Uterus (tissue), 3 donors: ENCODE measurements at regions not wholly inside any gene's neighbourhood (a gene's known extent, or its start where the extent isn't known, plus 50 kb on each side); places are given as distances from the start of the nearest gene placed in this dataset.

Experiments used
- DNase-seq, 2 donors: peaks; one replicate each; pipeline ENCODE4 v3.0.0-alpha.2; 2019 to 2020
- H3K27ac ChIP-seq, 2 donors: fragments of 200-600 bp; sonication (generic); 1 replicate in 1 of 2; 2 replicates in 1 of 2; pipeline ENCODE4 v1.5.1; 2016 to 2018
- H3K27me3 ChIP-seq, 2 donors: fragments of 200-600 bp; sonication (generic); one replicate each; pipeline ENCODE4 v1.5.1; 2018 to 2019; ENCODE audit warnings: control low read depth in 1 of 2
- H3K36me3 ChIP-seq, 2 donors: fragments of 200-600 bp; sonication (generic); one replicate each; pipeline ENCODE4 v1.5.1; 2019; ENCODE audit warnings: control low read depth in 1 of 2
- H3K4me1 ChIP-seq, 2 donors: fragments of 200-600 bp; sonication (generic); one replicate each; pipeline ENCODE4 v1.5.1; 2018 to 2019; ENCODE audit warnings: control low read depth in 1 of 2
- H3K4me3 ChIP-seq, 2 donors: fragments of 200-600 bp; sonication (generic); 1 replicate in 1 of 2; 2 replicates in 1 of 2; pipeline ENCODE4 v1.5.1; 2018 to 2019; ENCODE audit warnings: mild to moderate bottlenecking in 1 of 2
- H3K9me3 ChIP-seq, 2 donors: fragments of 200-600 bp; sonication (generic); one replicate each; pipeline ENCODE4 v1.5.1; 2019; ENCODE audit warnings: control low read depth in 1 of 2
- CTCF ChIP-seq, 4 experiments: fragments of 200-600 bp in 2 of 4; fragments of 450-650 bp in 2 of 4; sonication (generic) in 2 of 4; IDR thresholded peaks; one replicate each; pipeline ENCODE4 v1.5.1; 2016 to 2019; ENCODE audit warnings: antibody characterized with exemption in 4 of 4, mild to moderate bottlenecking in 2 of 4, moderate library complexity in 1 of 4
- POLR2A ChIP-seq, 2 donors: fragments of 450-650 bp; IDR thresholded peaks; one replicate each; pipeline ENCODE4 v1.6.1; 2016; ENCODE audit warnings: antibody characterized with exemption in 2 of 2, mild to moderate bottlenecking in 1 of 2, moderate library complexity in 1 of 2
- intact Hi-C: fragments of 100-400 bp; cut with DNase I; formaldehyde crosslinking; loops from one replicate; pipeline ENCODE4 v1.15.1; 2023; ENCODE audit warnings: low total_unique reads
- donor health status: DM: yes; HTN: yes; CAD: no.

GRCh38 chr22:48250937-48251530, 1488.6 kb downstream of the TBC1D22A start:
- intact Hi-C loops: no loop called here
- H3K27me3 ChIP-seq: no peaks in the 10 kb centered on the region
- DNase-seq: no peak

GRCh38 chr22:48250286-48250895, 1487.9 kb downstream of the TBC1D22A start:
- no peaks in the 10 kb centered on the region for H3K9me3 ChIP-seq
- no peaks in the 10 kb centered on the region for H3K36me3 ChIP-seq
- no peak for TF ChIP-seq CTCF (IDR thresholded peaks at IDR 0.05)
- TF ChIP-seq POLR2A (IDR thresholded peaks at IDR 0.05): no peak
- intact Hi-C loops: no loop called here
- no peak overlapping the region for H3K4me3 ChIP-seq
- DNase-seq: no peak
- no peaks in the 10 kb centered on the region for H3K27me3 ChIP-seq
- no peaks in the 10 kb centered on the region for H3K4me1 ChIP-seq
- no peak overlapping the region for H3K27ac ChIP-seq

More at GRCh38 chr22:48250937-48251530, 1488.6 kb downstream of the TBC1D22A start:
- Histone ChIP-seq H3K27ac (no peak overlapping the region), H3K4me1 (no peaks in the 10 kb centered on the region), H3K4me3 (no peak overlapping the region), H3K9me3 (no peaks in the 10 kb centered on the region), H3K36me3 (no peaks in the 10 kb centered on the region)
- no peak for TF ChIP-seq POLR2A (IDR thresholded peaks at IDR 0.05)
- TF ChIP-seq CTCF (IDR thresholded peaks at IDR 0.05): no peak

GRCh38 chr22:48249713-48250268, 1487.3 kb downstream of the TBC1D22A start:
- no peak for DNase-seq
- intact Hi-C loops: no loop called here
- Histone ChIP-seq H3K4me1 (no peaks in the 10 kb centered on the region), H3K27me3 (no peaks in the 10 kb centered on the region), H3K4me3 (no peak overlapping the region), H3K27ac (no peak overlapping the region), H3K36me3 (no peaks in the 10 kb centered on the region), H3K9me3 (no peaks in the 10 kb centered on the region)
- TF ChIP-seq POLR2A (IDR thresholded peaks at IDR 0.05) (no peak), CTCF (IDR thresholded peaks at IDR 0.05) (no peak)

- H3K9me3 ChIP-seq: no peaks in the 10 kb centered on the region
- no peak for DNase-seq
- H3K27ac ChIP-seq: no peak overlapping the region
- no peak overlapping the region for H3K4me3 ChIP-seq
- no peaks in the 10 kb centered on the region for H3K36me3 ChIP-seq
- no peak for TF ChIP-seq CTCF (IDR thresholded peaks at IDR 0.05)
- no peak for TF ChIP-seq POLR2A (IDR thresholded peaks at IDR 0.05)
- H3K4me1 ChIP-seq: no peaks in the 10 kb centered on the region
- H3K27me3 ChIP-seq: no peaks in the 10 kb centered on the region
- intact Hi-C loops: no loop called here
Observed at GRCh38 chr22:48248901-48249455, 1486.5 kb downstream of the TBC1D22A start.

- no peak for DNase-seq
- no peak for TF ChIP-seq CTCF (IDR thresholded peaks at IDR 0.05)
- no peak for TF ChIP-seq POLR2A (IDR thresholded peaks at IDR 0.05)
- H3K4me3 ChIP-seq: no peak overlapping the region
- H3K36me3 ChIP-seq: no peaks in the 10 kb centered on the region
- H3K4me1 ChIP-seq: no peaks in the 10 kb centered on the region
- no peaks in the 10 kb centered on the region for H3K9me3 ChIP-seq
- H3K27ac ChIP-seq: no peak overlapping the region
- no peaks in the 10 kb centered on the region for H3K27me3 ChIP-seq
- intact Hi-C loops: no loop called here
Observed at GRCh38 chr22:48247829-48248228, 1485.4 kb downstream of the TBC1D22A start.
